AG10803 (cell line): ENCODE measurements at regions not wholly inside any gene's neighbourhood (a gene's known extent, or its start where the extent isn't known, plus 50 kb on each side); places are given as distances from the start of the nearest gene placed in this dataset.
"Not testable (repeated sequence)": the region's sequence is repeated elsewhere in the genome, so short reads cannot be mapped to it uniquely, and the experiment has no call there.

ENCODE experiments used
- DNase-seq: peaks from one replicate; pipeline ENCODE4 v3.0.0; 2010; ENCODE audit warnings: low read depth
- H3K4me3 ChIP-seq: 2 replicates; pipeline ENCODE4 v1.5.1; 2011; ENCODE audit warnings: mild to moderate bottlenecking, low read length, control low read depth
- CTCF ChIP-seq: conservative IDR thresholded peaks from 2 replicates; pipeline ENCODE4 v1.5.1; 2011; ENCODE audit warnings: mild to moderate bottlenecking, low read length, control low read depth, inconsistent platforms

GRCh38 chrX:107384397-107385105 is 64.9 kb upstream of the FRMPD3 start:
- TF ChIP-seq CTCF, result no peak
- H3K4me3 ChIP-seq, result no peak overlapping the region
- no peak for DNase-seq

DNA sequence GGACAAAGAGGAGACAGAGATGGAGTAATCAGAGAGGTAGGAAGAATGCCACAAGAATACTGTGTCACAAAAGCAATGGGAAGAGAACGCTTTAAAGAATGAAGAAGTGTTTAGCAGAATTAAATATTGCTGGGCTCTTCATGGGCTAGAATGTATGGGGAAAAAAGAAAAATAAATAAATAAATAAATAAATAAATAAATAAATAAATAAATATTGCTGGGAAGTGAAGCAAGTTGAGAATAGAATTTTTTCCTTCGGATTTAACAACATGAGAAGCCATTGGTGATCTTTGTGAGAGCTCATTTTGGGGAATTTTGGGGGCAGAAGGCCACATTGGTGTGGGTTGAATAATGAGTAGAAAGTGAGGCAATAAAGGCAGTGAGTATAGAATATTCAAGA is 59.7 kb upstream of the FRMPD3 start:
- H3K4me3 ChIP-seq, result no peak overlapping the region
- DNase-seq, result no peak
- TF ChIP-seq CTCF, result no peak

GRCh38 chrX:107393656-107394055 is 55.8 kb upstream of the FRMPD3 start:
- H3K4me3 ChIP-seq, DNase-seq: not testable (repeated sequence)

GRCh38 chrX:107396235-107396634 is 53.2 kb upstream of the FRMPD3 start:
- no peak for TF ChIP-seq CTCF
- no peak for DNase-seq
- no peak overlapping the region for H3K4me3 ChIP-seq

DNA sequence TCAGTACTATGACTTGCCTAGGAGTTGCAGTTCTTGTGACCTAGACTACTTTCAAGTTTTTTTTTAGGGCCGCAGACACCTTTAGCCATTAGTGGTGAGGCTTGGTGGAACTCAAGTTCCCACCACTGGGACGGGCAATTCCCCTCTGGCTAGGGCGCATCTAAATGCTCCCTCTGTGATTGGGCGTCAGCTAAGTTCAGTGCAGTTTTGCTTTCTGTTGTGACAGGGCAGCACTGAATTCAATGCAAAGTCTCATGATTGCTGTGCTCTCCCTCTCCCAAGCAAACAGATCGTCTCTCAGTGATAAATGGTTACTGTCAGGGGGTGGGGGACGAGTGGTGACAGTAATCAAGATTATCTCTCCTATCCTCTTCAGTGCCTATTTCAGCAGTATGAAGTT is 52.7 kb upstream of the FRMPD3 start:
- no peak for DNase-seq
- H3K4me3 ChIP-seq, result no peak overlapping the region
- TF ChIP-seq CTCF, result no peak

DNA sequence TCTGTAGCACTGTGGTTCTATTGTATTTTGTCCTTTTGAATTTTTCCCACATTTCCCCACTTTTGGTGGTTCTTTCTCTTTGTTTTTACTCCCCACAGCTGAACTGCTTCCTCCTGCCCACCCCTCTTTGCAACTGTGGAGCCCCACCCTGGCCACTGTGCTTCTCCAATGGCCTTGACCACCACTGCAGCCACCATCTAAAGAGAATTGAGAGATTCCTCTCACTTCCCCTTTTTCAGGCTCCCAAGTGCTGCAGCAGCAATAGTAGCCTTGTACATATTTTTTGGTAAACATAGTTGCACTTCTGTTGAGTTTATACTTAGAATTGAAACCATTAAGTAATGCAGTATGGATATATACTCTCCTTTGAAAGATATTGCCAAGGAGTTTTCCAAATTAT is 51.3 kb upstream of the FRMPD3 start:
- no peak for TF ChIP-seq CTCF
- DNase-seq, result no peak
- H3K4me3 ChIP-seq, result no peak overlapping the region
